Activated naive CD4-positive, alpha-beta T cell treated with anti-CD3 and anti-CD28 coated beads for 36 hours (primary cell): ENCODE measurements at regions not wholly inside any gene's neighbourhood (a gene's known extent, or its start where the extent isn't known, plus 50 kb on each side); places are given as distances from the start of the nearest gene placed in this dataset.
"Not testable (repeated sequence)": the region's sequence is repeated elsewhere in the genome, so short reads cannot be mapped to it uniquely, and the experiment has no call there.

ENCODE experiments used
- CTCF ChIA-PET: fragments of 350-600 bp; sonication (Branson Sonifier 250); formaldehyde crosslinking; loops from one replicate; lab custom pipeline; 2021; ENCODE audit warnings: antibody characterized with exemption; lab: Charles Lee
- DNase-seq: peaks from one replicate; pipeline ENCODE4 v3.0.0-alpha.2; 2020
- H3K27ac Mint-ChIP-seq: one replicate; pipeline ENCODE4 v1.8.0; 2021; ENCODE audit warnings: mild to moderate bottlenecking, mixed read lengths
- H3K27me3 Mint-ChIP-seq: one replicate; pipeline ENCODE4 v1.8.0; 2021; ENCODE audit warnings: low read depth, mixed read lengths
- H3K36me3 Mint-ChIP-seq: one replicate; pipeline ENCODE4 v1.8.0; 2021; ENCODE audit warnings: low read depth, mixed read lengths
- H3K4me1 Mint-ChIP-seq: one replicate; pipeline ENCODE4 v1.8.0; 2021; ENCODE audit warnings: low read depth, mixed read lengths
- H3K4me3 Mint-ChIP-seq: one replicate; pipeline ENCODE4 v1.8.0; 2021; ENCODE audit warnings: mild to moderate bottlenecking, moderate library complexity, mixed read lengths
- H3K9me3 Mint-ChIP-seq: one replicate; pipeline ENCODE4 v1.8.0; 2021; ENCODE audit warnings: mixed read lengths
- intact Hi-C: fragments of 100-400 bp; cut with micrococcal nuclease; formaldehyde crosslinking; loops from one replicate; pipeline ENCODE4 v1.15.1; 2023

- CTCF ChIA-PET: interaction anchor here (1.1 kb wide), 1 partner anchor 192 kb away, joined by 3 read pairs; no protein-coding TSS in a partner anchor
- H3K4me3 Mint-ChIP-seq: no peak overlapping the region
- no peak overlapping the region for H3K27ac Mint-ChIP-seq
- H3K27me3 Mint-ChIP-seq: no peaks in the 10 kb centered on the region
- H3K36me3 Mint-ChIP-seq: no peaks in the 10 kb centered on the region
- DNase-seq: no peak
- no peaks in the 10 kb centered on the region for H3K4me1 Mint-ChIP-seq
- no peaks in the 10 kb centered on the region for H3K9me3 Mint-ChIP-seq
- intact Hi-C loops: no loop called here
Measured at GRCh38 chr13:53442979-53443378, 414.4 kb downstream of the OLFM4 start.

DNA sequence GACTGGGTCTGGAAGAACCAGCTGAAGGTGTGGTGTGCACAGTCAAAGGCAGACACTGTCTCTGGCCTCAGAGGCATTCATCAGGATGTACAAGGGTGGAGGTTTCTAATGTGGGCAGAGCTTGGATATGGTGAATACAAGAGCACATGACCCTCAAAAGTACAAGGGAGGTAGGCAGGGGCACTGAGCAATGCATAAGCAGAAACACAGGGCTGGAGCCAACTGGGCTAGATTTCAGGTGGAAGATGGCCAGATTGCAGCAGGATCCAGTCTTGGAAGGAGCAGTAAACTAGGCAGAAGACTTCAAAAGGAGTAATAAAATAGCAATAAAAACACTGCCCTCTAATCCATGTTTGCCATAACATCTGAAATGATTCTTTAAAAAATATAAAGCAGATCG, 417.1 kb downstream of the OLFM4 start:
- H3K9me3 Mint-ChIP-seq: peaks cover 20% of the 10 kb centered on the region
- intact Hi-C loops: no loop called here
- H3K36me3 Mint-ChIP-seq: peaks cover 1% of the 10 kb centered on the region
- no peak for DNase-seq
- CTCF ChIA-PET: interaction anchor here (1.0 kb wide), 1 partner anchor 11 kb away, joined by 3 read pairs; no protein-coding TSS in a partner anchor
- no peaks in the 10 kb centered on the region for H3K27me3 Mint-ChIP-seq
- H3K27ac Mint-ChIP-seq: no peak overlapping the region
- no peak overlapping the region for H3K4me3 Mint-ChIP-seq
- H3K4me1 Mint-ChIP-seq: no peaks in the 10 kb centered on the region

- H3K36me3 Mint-ChIP-seq: peaks cover 1% of the 10 kb centered on the region
- CTCF ChIA-PET: no interaction called here
- H3K4me3 Mint-ChIP-seq: no peak overlapping the region
- intact Hi-C loops: no loop called here
- DNase-seq: no peak
- no peak overlapping the region for H3K27ac Mint-ChIP-seq
- H3K4me1 Mint-ChIP-seq: no peaks in the 10 kb centered on the region
- no peaks in the 10 kb centered on the region for H3K27me3 Mint-ChIP-seq
- peaks cover 28% of the 10 kb centered on the region for H3K9me3 Mint-ChIP-seq
Measured at GRCh38 chr13:53447456-53447855, 418.8 kb downstream of the OLFM4 start.

- H3K4me1 Mint-ChIP-seq: no peaks in the 10 kb centered on the region
- CTCF ChIA-PET: no interaction called here
- intact Hi-C loops: no loop called here
- no peak for DNase-seq
- no peak overlapping the region for H3K4me3 Mint-ChIP-seq
- peaks cover 1% of the 10 kb centered on the region for H3K36me3 Mint-ChIP-seq
- H3K27me3 Mint-ChIP-seq: no peaks in the 10 kb centered on the region
- H3K27ac Mint-ChIP-seq: no peak overlapping the region
- peaks cover 28% of the 10 kb centered on the region for H3K9me3 Mint-ChIP-seq
Measured at GRCh38 chr13:53447863-53448262, 419.2 kb downstream of the OLFM4 start.

DNA sequence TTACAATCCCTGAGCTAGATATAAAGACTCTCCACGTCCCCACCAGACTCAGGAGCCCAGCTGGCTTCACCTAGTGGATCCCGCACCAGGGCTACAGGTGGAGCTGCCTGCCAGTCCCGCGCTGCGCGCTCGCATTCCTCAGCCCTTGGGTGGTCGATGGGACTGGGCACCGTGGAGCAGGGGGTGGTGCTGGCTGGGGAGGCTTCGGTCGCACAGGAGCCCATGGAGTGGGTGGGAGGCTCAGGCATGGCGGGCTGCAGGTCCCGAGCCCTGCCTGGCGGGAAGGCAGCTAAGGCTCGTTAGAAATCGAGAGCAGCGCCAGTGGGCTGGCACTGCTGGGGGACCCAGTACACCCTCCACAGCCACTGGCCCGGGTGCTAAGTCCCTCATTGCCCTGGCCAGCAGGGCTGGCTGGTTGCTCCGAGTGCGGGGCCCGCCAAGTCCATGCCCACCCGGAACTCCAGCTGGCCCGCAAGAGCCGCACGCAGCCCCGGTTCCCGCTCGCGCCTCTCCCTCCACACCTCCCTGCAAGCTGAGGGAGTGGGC, 423.7 kb downstream of the OLFM4 start:
- H3K4me1 Mint-ChIP-seq, CTCF ChIA-PET, H3K4me3 Mint-ChIP-seq, H3K27me3 Mint-ChIP-seq, H3K36me3 Mint-ChIP-seq, H3K27ac Mint-ChIP-seq, DNase-seq, intact Hi-C loops: not testable (repeated sequence)
- peaks cover 33% of the 10 kb centered on the region for H3K9me3 Mint-ChIP-seq

DNA sequence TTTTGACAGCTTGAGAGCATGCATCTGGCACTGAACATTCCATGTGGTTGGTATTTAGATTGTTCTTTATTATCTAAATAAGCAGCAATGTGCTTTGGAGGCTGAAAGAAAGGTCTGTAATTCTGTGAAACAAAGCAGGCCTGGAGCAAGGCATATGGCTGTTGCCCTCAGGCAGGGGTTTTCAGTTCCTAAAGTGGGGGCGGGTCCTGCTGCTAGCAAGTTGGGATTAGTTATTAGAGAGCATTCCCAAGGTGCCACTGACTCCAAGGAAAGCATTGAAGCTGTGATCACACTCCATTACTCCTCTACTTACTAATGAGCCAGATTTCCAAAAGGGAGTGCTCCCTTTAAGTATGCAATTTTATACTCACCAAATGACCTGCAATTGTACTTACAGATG, 432.2 kb downstream of the OLFM4 start:
- CTCF ChIA-PET: no interaction called here
- H3K9me3 Mint-ChIP-seq: peaks cover 10% of the 10 kb centered on the region
- no peaks in the 10 kb centered on the region for H3K4me1 Mint-ChIP-seq

GRCh38 chr13:53463106-53463505, 434.5 kb downstream of the OLFM4 start:
- Mint-ChIP-seq H3K27me3 (no peaks in the 10 kb centered on the region), H3K4me1 (no peaks in the 10 kb centered on the region), H3K27ac (no peak overlapping the region), H3K36me3 (no peaks in the 10 kb centered on the region), H3K9me3 (peaks cover 6% of the 10 kb centered on the region), H3K4me3 (no peak overlapping the region)
- CTCF ChIA-PET: no interaction called here
- DNase-seq: no peak
- intact Hi-C loops: no loop called here

More for the DNA sequence above, 432.2 kb downstream of the OLFM4 start:
- Mint-ChIP-seq H3K27ac (no peak overlapping the region), H3K36me3 (no peaks in the 10 kb centered on the region), H3K27me3 (no peaks in the 10 kb centered on the region), H3K4me3 (no peak overlapping the region)
- intact Hi-C loops: no loop called here
- DNase-seq: no peak

GRCh38 chr13:53466576-53466975, 438.0 kb downstream of the OLFM4 start:
- Mint-ChIP-seq H3K4me1 (no peaks in the 10 kb centered on the region), H3K27ac (no peak overlapping the region)

DNA sequence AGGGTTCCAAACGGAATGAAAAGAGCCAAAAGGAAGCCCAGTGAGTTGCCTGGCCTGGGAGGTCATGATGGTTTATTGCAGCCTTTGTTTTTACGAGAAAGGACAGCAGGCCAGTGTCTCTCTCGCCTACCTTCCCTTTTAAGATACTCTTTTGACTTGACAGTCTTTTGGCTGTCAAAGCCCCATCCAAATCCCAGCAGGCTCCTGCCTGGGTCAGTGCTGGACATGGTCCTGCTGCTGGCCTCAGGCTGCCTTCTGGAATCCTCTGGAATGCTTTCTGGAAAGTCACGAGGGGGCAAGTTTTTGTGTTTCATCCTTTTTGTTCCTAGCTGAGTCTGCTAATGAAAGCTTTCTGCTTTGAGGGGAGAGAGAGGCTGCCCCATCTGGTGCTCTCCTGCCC, 444.8 kb downstream of the OLFM4 start:
- CTCF ChIA-PET: no interaction called here
- H3K4me3 Mint-ChIP-seq: no peak overlapping the region

More at GRCh38 chr13:53466576-53466975, 438.0 kb downstream of the OLFM4 start:
- CTCF ChIA-PET: no interaction called here
- H3K36me3 Mint-ChIP-seq: no peaks in the 10 kb centered on the region
- peaks cover 4% of the 10 kb centered on the region for H3K9me3 Mint-ChIP-seq
- no peak overlapping the region for H3K4me3 Mint-ChIP-seq
- H3K27me3 Mint-ChIP-seq: no peaks in the 10 kb centered on the region
- no peak for DNase-seq
- intact Hi-C loops: no loop called here

GRCh38 chr13:53474878-53475277, 446.3 kb downstream of the OLFM4 start:
- no peaks in the 10 kb centered on the region for H3K36me3 Mint-ChIP-seq
- peaks cover 3% of the 10 kb centered on the region for H3K9me3 Mint-ChIP-seq
- intact Hi-C loops: no loop called here
- DNase-seq: no peak
- peaks cover 2% of the 10 kb centered on the region for H3K27me3 Mint-ChIP-seq
- CTCF ChIA-PET: no interaction called here
- no peak overlapping the region for H3K4me3 Mint-ChIP-seq
- H3K27ac Mint-ChIP-seq: no peak overlapping the region
- no peaks in the 10 kb centered on the region for H3K4me1 Mint-ChIP-seq

More for the DNA sequence above, 444.8 kb downstream of the OLFM4 start:
- Mint-ChIP-seq H3K27ac (no peak overlapping the region), H3K9me3 (peaks cover 1% of the 10 kb centered on the region), H3K36me3 (no peaks in the 10 kb centered on the region), H3K27me3 (peaks cover 2% of the 10 kb centered on the region), H3K4me1 (no peaks in the 10 kb centered on the region)
- intact Hi-C loops: no loop called here
- DNase-seq: no peak

- Mint-ChIP-seq H3K4me1 (no peaks in the 10 kb centered on the region), H3K27ac (no peak overlapping the region), H3K9me3 (peaks cover 4% of the 10 kb centered on the region), H3K36me3 (no peaks in the 10 kb centered on the region), H3K27me3 (no peaks in the 10 kb centered on the region), H3K4me3 (no peak overlapping the region)
- CTCF ChIA-PET: interaction anchor here (0.5 kb wide), 2 partner anchors 15 to 25 kb away, joined by 3 read pairs; no protein-coding TSS in a partner anchor
- intact Hi-C loops: no loop called here
- DNase-seq: no peak
Measured at GRCh38 chr13:53490752-53491151, 462.1 kb downstream of the OLFM4 start.

GRCh38 chr13:53494406-53494805, 465.8 kb downstream of the OLFM4 start:
- H3K4me3 Mint-ChIP-seq: no peak overlapping the region
- intact Hi-C loops: no loop called here
- no peaks in the 10 kb centered on the region for H3K4me1 Mint-ChIP-seq
- H3K36me3 Mint-ChIP-seq: no peaks in the 10 kb centered on the region
- CTCF ChIA-PET: interaction anchor here (1.2 kb wide), 1 partner anchor 244 kb away, joined by 3 read pairs; no protein-coding TSS in a partner anchor
- peaks cover 3% of the 10 kb centered on the region for H3K9me3 Mint-ChIP-seq
- peaks cover 2% of the 10 kb centered on the region for H3K27me3 Mint-ChIP-seq
- no peak overlapping the region for H3K27ac Mint-ChIP-seq
- no peak for DNase-seq

- DNase-seq: no peak
- intact Hi-C loops: no loop called here
- Mint-ChIP-seq H3K4me1 (no peaks in the 10 kb centered on the region), H3K9me3 (peaks cover 6% of the 10 kb centered on the region), H3K27me3 (peaks cover 2% of the 10 kb centered on the region), H3K27ac (no peak overlapping the region), H3K36me3 (no peaks in the 10 kb centered on the region), H3K4me3 (no peak overlapping the region)
- CTCF ChIA-PET: no interaction called here
Measured at GRCh38 chr13:53499576-53500133, 471.0 kb downstream of the OLFM4 start.
